Left lung (tissue), 4 donors: ENCODE measurements at regions not wholly inside any gene's neighbourhood (a gene's known extent, or its start where the extent isn't known, plus 50 kb on each side); places are given as distances from the start of the nearest gene placed in this dataset.

ENCODE experiments used
- ATAC-seq: fragments of 200-7000 bp; cut with Tn5 transposase; one replicate; pipeline ENCODE4 v1.9.1; 2020; ENCODE audit warnings: moderate library complexity
- DNase-seq, 4 donors: peaks; one replicate each; pipeline ENCODE4 v3.0.0-alpha.2; 2013 to 2020
- H3K27ac ChIP-seq, 2 donors: fragments of 200-600 bp; sonication (generic) in 1 of 2; one replicate each; pipeline versions ENCODE4 v1.5.0 to v1.8.0; 2020 to 2021
- H3K27me3 ChIP-seq, 2 donors: fragments of 200-600 bp; sonication (generic) in 1 of 2; one replicate each; pipeline versions ENCODE4 v1.5.0 to v1.8.0; 2020 to 2021
- H3K36me3 ChIP-seq, 2 donors: fragments of 200-600 bp; sonication (generic) in 1 of 2; one replicate each; pipeline versions ENCODE4 v1.5.0 to v1.8.0; 2020 to 2021
- H3K4me1 ChIP-seq, 2 donors: fragments of 200-600 bp; one replicate each; pipeline ENCODE4 v1.8.0; 2021
- H3K4me3 ChIP-seq, 2 donors: fragments of 200-600 bp; sonication (generic) in 1 of 2; one replicate each; pipeline versions ENCODE4 v1.5.0 to v1.8.0; 2020 to 2021; ENCODE audit warnings: mild to moderate bottlenecking in 1 of 2
- H3K9me3 ChIP-seq, 2 donors: fragments of 200-600 bp; sonication (generic) in 1 of 2; one replicate each; pipeline versions ENCODE4 v1.5.0 to v1.8.0; 2020 to 2021
- CTCF ChIP-seq, 2 donors: fragments of 200-600 bp; sonication (generic) in 1 of 2; IDR thresholded peaks; one replicate each; pipeline versions ENCODE4 v1.5.0 to v1.8.0; 2021; ENCODE audit warnings: antibody characterized with exemption in 2 of 2
- intact Hi-C, 2 donors: fragments of 100-400 bp; cut with DNase I; formaldehyde crosslinking; loops; one replicate each; pipeline versions ENCODE4 v1.11.2 to v1.14.2; 2022
- donor health status: DM: no; HTN: yes; CAD: no.
- donor health status: DM: no; HTN: no; CAD: no.

GRCh38 chr21:35352793-35353192 lies 303.7 kb upstream of the RUNX1 start:
- intact Hi-C loops: no loop called here
- DNase-seq: no peak
- no peaks in the 10 kb centered on the region for H3K4me1 ChIP-seq
- H3K36me3 ChIP-seq: no peaks in the 10 kb centered on the region
- no peak for TF ChIP-seq CTCF (IDR thresholded peaks at IDR 0.05)
- no peak overlapping the region for H3K4me3 ChIP-seq
- H3K27ac ChIP-seq: no peak overlapping the region
- no peaks in the 10 kb centered on the region for H3K9me3 ChIP-seq
- H3K27me3 ChIP-seq: no peaks in the 10 kb centered on the region
- ATAC-seq: no peak

- peak; percentile 47 for ATAC-seq
- no peak for TF ChIP-seq CTCF (IDR thresholded peaks at IDR 0.05)
These were observed 303.1 kb upstream of the RUNX1 start for GRCh38 chr21:35352066-35352770.

GRCh38 chr21:35351434-35351833 lies 302.3 kb upstream of the RUNX1 start:
- H3K36me3 ChIP-seq: no peaks in the 10 kb centered on the region
- TF ChIP-seq CTCF (IDR thresholded peaks at IDR 0.05): no peak
- intact Hi-C loops: no loop called here
- no peaks in the 10 kb centered on the region for H3K4me1 ChIP-seq
- no peaks in the 10 kb centered on the region for H3K9me3 ChIP-seq
- H3K27ac ChIP-seq: no peak overlapping the region
- H3K4me3 ChIP-seq: no peak overlapping the region
- no peaks in the 10 kb centered on the region for H3K27me3 ChIP-seq
- DNase-seq (no peak), ATAC-seq (no peak)

More at GRCh38 chr21:35352066-35352770, 303.1 kb upstream of the RUNX1 start:
- intact Hi-C loops: no loop called here
- DNase-seq: no peak
- Histone ChIP-seq H3K4me3 (no peak overlapping the region), H3K9me3 (no peaks in the 10 kb centered on the region), H3K27ac (no peak overlapping the region), H3K36me3 (no peaks in the 10 kb centered on the region), H3K4me1 (no peaks in the 10 kb centered on the region), H3K27me3 (no peaks in the 10 kb centered on the region)

DNA sequence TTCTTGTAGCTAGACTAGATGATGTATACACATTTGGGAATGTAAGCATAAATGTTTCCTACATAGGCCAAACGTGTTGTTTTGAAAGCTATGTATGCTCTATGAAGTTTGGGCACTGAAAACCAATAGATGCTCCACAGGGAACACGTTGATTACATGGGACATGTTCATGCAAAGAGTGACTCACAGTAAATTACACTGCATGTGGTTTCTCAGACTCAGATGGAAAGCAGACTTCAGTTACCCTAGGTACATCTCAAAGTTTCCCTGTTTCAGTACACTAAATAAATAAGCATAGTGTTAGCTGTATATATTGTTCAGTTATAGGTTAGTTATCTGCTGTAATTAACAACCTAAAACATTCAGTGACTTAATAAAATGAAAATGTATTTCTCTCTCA lies 301.9 kb upstream of the RUNX1 start:
- H3K4me1 ChIP-seq: no peaks in the 10 kb centered on the region
- H3K4me3 ChIP-seq: no peak overlapping the region
- ATAC-seq (no peak), DNase-seq (no peak)
- no peak overlapping the region for H3K27ac ChIP-seq
- no peaks in the 10 kb centered on the region for H3K36me3 ChIP-seq
- no peaks in the 10 kb centered on the region for H3K27me3 ChIP-seq
- no peak for TF ChIP-seq CTCF (IDR thresholded peaks at IDR 0.05)
- intact Hi-C loops: no loop called here
- H3K9me3 ChIP-seq: no peaks in the 10 kb centered on the region

GRCh38 chr21:35349376-35350080 lies 300.4 kb upstream of the RUNX1 start:
- Histone ChIP-seq H3K4me3 (no peak overlapping the region), H3K27me3 (no peaks in the 10 kb centered on the region), H3K4me1 (no peaks in the 10 kb centered on the region), H3K36me3 (no peaks in the 10 kb centered on the region), H3K27ac (no peak overlapping the region), H3K9me3 (no peaks in the 10 kb centered on the region)
- no peak for TF ChIP-seq CTCF (IDR thresholded peaks at IDR 0.05)
- DNase-seq: peak in 1 of 4 donors; percentile 45
- peak; percentile 47 for ATAC-seq
- intact Hi-C loops: no loop called here
